ENCODE measurements at regions not wholly inside any gene's neighbourhood (a gene's known extent, or its start where the extent isn't known, plus 50 kb on each side); places are given as distances from the start of the nearest gene placed in this dataset.
A peak's percentile ranks its signal among the peaks of the same experiment; 100 is the strongest.
"Not testable (repeated sequence)": the region's sequence is repeated elsewhere in the genome, so short reads cannot be mapped to it uniquely, and the experiment has no call there.

- DNase-seq, result peak; percentile 53
These were observed 115.0 kb downstream of the CEP44 start for GRCh38 chr4:174398728-174399127.

DNA sequence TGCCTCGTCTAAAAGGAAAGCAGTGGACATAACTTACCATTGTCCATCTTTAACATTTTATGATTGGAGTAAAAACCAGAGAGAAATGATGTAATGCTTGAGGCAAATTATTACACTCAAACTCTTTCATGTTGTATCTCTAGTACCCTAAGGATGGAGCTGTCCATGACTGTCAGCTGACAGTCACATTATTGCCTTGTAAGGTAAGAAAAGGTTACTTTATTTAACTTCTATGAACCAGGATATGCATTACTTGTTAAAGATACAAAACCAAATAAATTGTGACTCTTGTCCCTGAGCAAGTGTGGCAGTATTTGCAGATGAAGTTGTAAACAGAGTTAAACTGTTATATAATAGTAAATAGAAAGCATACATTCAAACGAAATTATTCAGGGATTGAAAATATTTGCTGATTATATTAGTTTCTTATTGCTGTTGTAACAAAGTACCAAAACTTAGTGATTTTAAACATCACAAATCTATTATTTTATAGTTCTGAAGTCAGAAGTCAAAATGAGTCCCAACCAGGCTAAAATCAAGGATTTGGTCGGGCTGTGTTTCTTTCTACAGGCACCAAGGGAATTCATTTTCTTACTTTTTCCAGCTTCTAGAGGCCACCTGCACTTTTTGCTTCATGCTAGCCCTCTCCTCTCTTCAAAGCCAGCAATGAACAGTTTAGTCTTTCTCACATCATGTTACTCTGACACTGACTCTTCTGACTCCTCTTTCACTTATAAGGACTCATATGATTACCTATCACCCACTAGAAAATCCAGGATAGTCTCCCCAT, 113.8 kb downstream of the CEP44 start:
- DNase-seq, result no peak

GRCh38 chr4:174396599-174397110, 112.9 kb downstream of the CEP44 start:
- no peak for DNase-seq

GRCh38 chr4:174394915-174395314, 111.2 kb downstream of the CEP44 start:
- DNase-seq, result peak; percentile 68

GRCh38 chr4:174389439-174389838, 105.7 kb downstream of the CEP44 start:
- no peak for DNase-seq

DNA sequence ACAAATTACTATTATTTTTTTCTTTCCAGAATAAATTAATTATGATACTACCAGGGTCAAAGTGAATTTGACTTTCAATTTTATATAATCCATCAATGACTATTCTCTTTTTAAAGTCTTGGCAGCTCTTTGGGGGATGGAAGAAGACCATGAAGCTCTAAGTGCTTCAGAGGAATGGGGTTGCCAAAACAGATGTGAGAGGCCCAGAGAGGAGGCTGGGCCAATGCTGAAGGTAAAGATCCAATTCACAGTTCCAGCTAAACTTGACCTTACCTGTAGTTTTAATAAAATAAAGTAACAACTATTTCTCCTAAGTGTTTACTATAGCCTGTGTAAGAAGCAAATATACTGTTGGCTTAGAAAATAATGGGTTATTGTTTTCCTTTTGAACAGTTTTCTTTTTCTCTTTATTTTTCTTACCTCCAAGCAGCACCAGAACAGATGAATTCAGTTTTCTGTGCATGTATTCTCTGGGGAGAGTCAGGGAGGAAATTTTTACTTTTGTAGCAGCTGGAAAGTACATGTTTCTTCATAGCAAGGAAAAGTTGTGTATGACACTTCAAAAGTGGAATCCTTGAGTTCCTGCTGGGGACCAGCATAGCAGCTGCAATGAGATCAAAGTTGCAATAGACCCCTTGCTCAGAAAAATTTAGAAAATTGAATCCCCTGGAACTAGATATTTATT, 104.9 kb downstream of the CEP44 start:
- DNase-seq, result no peak

DNA sequence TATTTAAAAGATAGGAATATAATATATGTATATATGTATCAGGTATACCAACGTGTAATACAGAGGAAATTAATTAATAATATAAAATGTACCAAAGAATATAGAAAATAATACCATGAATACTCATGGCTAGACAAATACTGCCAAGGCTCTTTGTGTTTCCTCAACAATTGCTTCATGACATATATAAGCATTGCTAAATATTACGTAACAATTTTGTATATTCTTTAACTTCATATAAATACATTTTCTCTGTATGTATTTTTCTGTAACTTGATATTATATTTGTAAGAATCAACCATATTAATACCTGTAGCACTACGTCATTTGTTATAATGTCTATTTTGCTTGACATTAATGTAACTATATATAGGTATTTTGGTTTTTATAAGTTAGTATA, 104.0 kb downstream of the CEP44 start:
- DNase-seq, result no peak

DNA sequence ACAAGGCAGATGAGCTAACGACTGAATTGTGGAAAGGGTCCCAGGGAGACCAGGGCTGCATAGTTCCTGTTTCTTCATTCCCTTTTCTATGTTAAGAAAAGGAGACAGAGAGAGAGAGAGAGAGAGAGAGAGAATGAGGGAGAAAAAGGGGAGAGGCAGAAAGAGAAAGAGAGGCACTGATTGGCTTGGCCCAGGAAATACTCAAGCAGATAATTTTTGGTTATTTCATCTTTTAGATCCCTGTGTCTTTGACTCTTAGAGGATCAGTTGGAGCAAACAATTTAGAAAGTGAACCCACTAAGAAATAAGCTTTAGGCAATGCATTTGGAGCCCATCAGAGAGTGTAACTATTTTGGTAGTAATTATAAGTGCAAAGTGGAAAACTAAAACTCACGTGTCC, 103.4 kb downstream of the CEP44 start:
- DNase-seq, result no peak

- DNase-seq, result no peak
These were observed 100.1 kb downstream of the CEP44 start for GRCh38 chr4:174383783-174384182.

GRCh38 chr4:174382938-174383605, 99.4 kb downstream of the CEP44 start:
- not testable (repeated sequence) for DNase-seq
